Right atrium auricular region (tissue), 2 donors: ENCODE measurements at regions not wholly inside any gene's neighbourhood (a gene's known extent, or its start where the extent isn't known, plus 50 kb on each side); places are given as distances from the start of the nearest gene placed in this dataset.

Experiments used
- DNase-seq: peaks from one replicate; pipeline ENCODE4 v3.0.0-alpha.2; 2019; ENCODE audit warnings: low spot score
- H3K27ac ChIP-seq, 2 donors: fragments of 200-600 bp; sonication (generic); 1 replicate in 1 of 2; 2 replicates in 1 of 2; pipeline ENCODE4 v1.5.1; 2016 to 2019
- H3K27me3 ChIP-seq, 2 donors: fragments of 200-600 bp; sonication (generic); one replicate each; pipeline versions ENCODE4 v1.5.1 to v1.6.0; 2017 to 2019
- H3K36me3 ChIP-seq: fragments of 200-600 bp; sonication (generic); one replicate; pipeline ENCODE4 v1.5.1; 2016
- H3K4me1 ChIP-seq, 2 donors: fragments of 200-600 bp; sonication (generic); one replicate each; pipeline versions ENCODE4 v1.5.1 to v1.6.0; 2017 to 2019
- H3K4me3 ChIP-seq, 2 donors: fragments of 200-600 bp; sonication (generic); 1 replicate in 1 of 2; 2 replicates in 1 of 2; pipeline ENCODE4 v1.5.1; 2017 to 2019; ENCODE audit warnings: mild to moderate bottlenecking in 1 of 2, moderate library complexity in 1 of 2
- H3K9me3 ChIP-seq, 2 donors: fragments of 200-600 bp; sonication (generic); one replicate each; pipeline ENCODE4 v1.5.1; 2019
- CTCF ChIP-seq, 2 donors: fragments of 200-600 bp; sonication (generic); IDR thresholded peaks; one replicate each; pipeline ENCODE4 v1.5.1; 2019; ENCODE audit warnings: antibody characterized with exemption in 2 of 2

- Histone ChIP-seq H3K4me1 (peaks cover 0 to 19% of the 10 kb centered on the region in 2 donors), H3K4me3 (no peak overlapping the region), H3K9me3 (no peaks in the 10 kb centered on the region), H3K27ac (no peak overlapping the region), H3K27me3 (no peaks in the 10 kb centered on the region), H3K36me3 (no peaks in the 10 kb centered on the region)
- no peak for TF ChIP-seq CTCF (IDR thresholded peaks at IDR 0.05)
- no peak for DNase-seq
Observed at GRCh38 chr1:83515578-83516154, 483.3 kb downstream of the TTLL7 start.

- no peak overlapping the region for H3K27ac ChIP-seq
- no peak for TF ChIP-seq CTCF (IDR thresholded peaks at IDR 0.05)
- H3K9me3 ChIP-seq, result no peaks in the 10 kb centered on the region
- no peaks in the 10 kb centered on the region for H3K36me3 ChIP-seq
- DNase-seq, result no peak
- no peak overlapping the region for H3K4me3 ChIP-seq
- no peaks in the 10 kb centered on the region for H3K27me3 ChIP-seq
- peaks cover 0 to 49% of the 10 kb centered on the region in 2 donors for H3K4me1 ChIP-seq
Observed at GRCh38 chr1:83512373-83513193, 486.3 kb downstream of the TTLL7 start.

- Histone ChIP-seq H3K27ac (no peak overlapping the region), H3K4me1 (peaks cover 0 to 50% of the 10 kb centered on the region in 2 donors)
- TF ChIP-seq CTCF (IDR thresholded peaks at IDR 0.05), result no peak
Observed at GRCh38 chr1:83511146-83511726, 487.7 kb downstream of the TTLL7 start.

GRCh38 chr1:83509301-83509781 is 489.6 kb downstream of the TTLL7 start:
- H3K36me3 ChIP-seq, result no peaks in the 10 kb centered on the region

More at GRCh38 chr1:83511146-83511726, 487.7 kb downstream of the TTLL7 start:
- H3K4me3 ChIP-seq, result no peak overlapping the region
- no peaks in the 10 kb centered on the region for H3K27me3 ChIP-seq
- no peak for DNase-seq
- no peaks in the 10 kb centered on the region for H3K36me3 ChIP-seq
- no peaks in the 10 kb centered on the region for H3K9me3 ChIP-seq

More at GRCh38 chr1:83509301-83509781, 489.6 kb downstream of the TTLL7 start:
- H3K4me1 ChIP-seq, result peaks cover 0 to 50% of the 10 kb centered on the region in 2 donors
- no peak for DNase-seq
- H3K27ac ChIP-seq, result peak overlapping the region in 1 of 2 donors; percentile 14
- no peak overlapping the region for H3K4me3 ChIP-seq
- H3K27me3 ChIP-seq, result no peaks in the 10 kb centered on the region
- TF ChIP-seq CTCF (IDR thresholded peaks at IDR 0.05), result no peak
- H3K9me3 ChIP-seq, result no peaks in the 10 kb centered on the region
